HEK293T (cell line): ENCODE measurements at regions not wholly inside any gene's neighbourhood (a gene's known extent, or its start where the extent isn't known, plus 50 kb on each side); places are given as distances from the start of the nearest gene placed in this dataset.

Experiments used
- ARNT ChIP-seq: fragments of 450-650 bp; IDR thresholded peaks from 2 replicates; pipeline ENCODE4 v1.6.1; 2017; ENCODE audit warnings: mild to moderate bottlenecking
- BHLHE40 ChIP-seq: fragments of 450-650 bp; IDR thresholded peaks from 2 replicates; pipeline ENCODE4 v1.6.1; 2016; ENCODE audit warnings: mild to moderate bottlenecking, moderate library complexity, borderline replicate concordance
- FOXA1 ChIP-seq: fragments of 450-650 bp; IDR thresholded peaks from 2 replicates; pipeline ENCODE4 v1.6.1; 2016; ENCODE audit warnings: mild to moderate bottlenecking
- FOXK2 ChIP-seq: fragments of 450-650 bp; IDR thresholded peaks from 2 replicates; pipeline ENCODE4 v1.6.1; 2016; ENCODE audit warnings: mild to moderate bottlenecking
- FOXM1 ChIP-seq: fragments of 450-650 bp; IDR thresholded peaks from 2 replicates; pipeline ENCODE4 v1.6.1; 2017; ENCODE audit warnings: mild to moderate bottlenecking, borderline replicate concordance
- L3MBTL2 ChIP-seq: fragments of 450-650 bp; conservative IDR thresholded peaks from 2 replicates; pipeline ENCODE4 v1.6.1; 2016; ENCODE audit warnings: mild to moderate bottlenecking
- LEF1 ChIP-seq: fragments of 450-650 bp; IDR thresholded peaks from 2 replicates; pipeline ENCODE4 v1.6.1; 2017; ENCODE audit warnings: mild to moderate bottlenecking, borderline replicate concordance
- NFRKB ChIP-seq: fragments of 450-650 bp; IDR thresholded peaks from 2 replicates; pipeline ENCODE4 v1.6.1; 2016; ENCODE audit warnings: mild to moderate bottlenecking, moderate library complexity
- SP1 ChIP-seq: fragments of 450-650 bp; IDR thresholded peaks from 2 replicates; pipeline ENCODE4 v1.6.1; 2017
- SUZ12 ChIP-seq: fragments of 450-650 bp; IDR thresholded peaks from 2 replicates; pipeline ENCODE4 v1.6.1; 2016; ENCODE audit warnings: mild to moderate bottlenecking
- TARDBP ChIP-seq: fragments of 450-650 bp; IDR thresholded peaks from 2 replicates; pipeline ENCODE4 v1.6.1; 2016
- ZNF384 ChIP-seq: fragments of 450-650 bp; IDR thresholded peaks from 2 replicates; pipeline ENCODE4 v1.6.1; 2016

GRCh38 chr3:174438501-174439145, 420.5 kb upstream of the NAALADL2 start:
- TF ChIP-seq TARDBP (no peak), ARNT (no peak), ZNF384 (no peak), L3MBTL2 (no peak), LEF1 (no peak), SP1 (no peak), FOXA1 (no peak), BHLHE40 (no peak), FOXM1 (no peak), NFRKB (no peak), FOXK2 (no peak), SUZ12 (no peak)
